Endothelial cell of umbilical vein (primary cell): ENCODE measurements at regions not wholly inside any gene's neighbourhood (a gene's known extent, or its start where the extent isn't known, plus 50 kb on each side); places are given as distances from the start of the nearest gene placed in this dataset.

Source experiments
- BruUV-seq: library from RNA; stranded (reverse); fragments of 400-500 nt; replicated peaks from 2 replicates; lab custom pipeline; 2021; lab: Mats Ljungman, UMichigan
- CTCF ChIA-PET: fragments of 300-600, 350-600 bp; sonication (Branson Sonifier 250); formaldehyde crosslinking; loops from one replicate; lab custom pipeline; 2021; ENCODE audit warnings: antibody characterized with exemption, inconsistent platforms; lab: Charles Lee
- POLR2A ChIA-PET: fragments of 300-600, 350-600 bp; sonication (Branson Sonifier 250); formaldehyde crosslinking; loops from one replicate; lab custom pipeline; 2021; ENCODE audit warnings: antibody characterized with exemption, inconsistent platforms; lab: Charles Lee
- DNase-seq: peaks from one replicate; pipeline ENCODE4 v3.0.0-alpha.2; 2011; ENCODE audit warnings: low read depth, low spot score
- FAIRE-seq: peaks from 2 replicates; lab custom pipeline; 2011; peaks lifted over from hg19 to GRCh38; lab: Jason Lieb, UNC
- H2AFZ ChIP-seq: 2 replicates; pipeline ENCODE4 v1.6.0; 2012; ENCODE audit warnings: low read depth, low read length, control low read depth, inconsistent platforms
- H3K27ac ChIP-seq: 2 replicates; pipeline ENCODE4 v1.5.1; 2011; ENCODE audit warnings: low read depth, mild to moderate bottlenecking, control low read depth, low read length, moderate library complexity; ENCODE audit not compliant: insufficient read depth
- H3K27me3 ChIP-seq, 2 experiments: 2 replicates each; pipeline versions ENCODE4 v1.6.0 to v1.6.1; 2011; ENCODE audit warnings: low read length in 2 of 2, mixed read lengths in 1 of 2; ENCODE audit not compliant: control insufficient read depth in 2 of 2, insufficient read depth in 2 of 2
- H3K36me3 ChIP-seq, 2 experiments: 2 replicates in 1 of 2; 3 replicates in 1 of 2; pipeline ENCODE4 v1.5.1; 2011; ENCODE audit warnings: low read length in 2 of 2, mild to moderate bottlenecking in 1 of 2, moderate library complexity in 1 of 2; ENCODE audit not compliant: control insufficient read depth in 2 of 2, insufficient read depth in 2 of 2; ENCODE audit errors: extremely low read depth in 1 of 2
- H3K4me1 ChIP-seq: 3 replicates; pipeline ENCODE4 v1.5.1; 2011; ENCODE audit warnings: mild to moderate bottlenecking, low read length; ENCODE audit not compliant: control insufficient read depth, insufficient read depth; ENCODE audit errors: extremely low read depth
- H3K4me2 ChIP-seq: 2 replicates; pipeline ENCODE4 v1.6.1; 2011; ENCODE audit warnings: low read length, control low read depth, mixed read lengths; ENCODE audit not compliant: insufficient read depth
- H3K4me3 ChIP-seq, 3 experiments: fragments of 200-600 bp in 1 of 3; sonication (generic), shearing (Covaris generic) in 1 of 3; replicated peaks in 1 of 3; 2 replicates each; pipeline ENCODE4 v1.5.1; 2011 to 2016; ENCODE audit warnings: control low read depth in 3 of 3, low read length in 3 of 3, mild to moderate bottlenecking in 2 of 3, inconsistent platforms in 1 of 3, low read depth in 1 of 3, moderate library complexity in 1 of 3; ENCODE audit not compliant: insufficient read depth in 1 of 3
- H3K79me2 ChIP-seq: 2 replicates; pipeline ENCODE4 v1.6.0; 2012; ENCODE audit warnings: low read length, inconsistent platforms; ENCODE audit not compliant: control insufficient read depth, insufficient read depth
- H3K9ac ChIP-seq: replicated peaks from 2 replicates; pipeline ENCODE3; 2011; ENCODE audit warnings: low read length, control low read depth; ENCODE audit not compliant: insufficient read depth; ENCODE audit errors: extremely low read depth
- H3K9me1 ChIP-seq: replicated peaks from 3 replicates; pipeline ENCODE4 v1.6.0; 2011; ENCODE audit warnings: mild to moderate bottlenecking, low read length; ENCODE audit not compliant: control insufficient read depth, insufficient read depth; ENCODE audit errors: extremely low read depth
- H3K9me3 ChIP-seq: replicated peaks from 2 replicates; pipeline ENCODE4 v1.5.1; 2012; ENCODE audit warnings: low read length, inconsistent platforms; ENCODE audit not compliant: control insufficient read depth, insufficient read depth
- H4K20me1 ChIP-seq: replicated peaks from 2 replicates; pipeline ENCODE3; 2011; ENCODE audit warnings: mild to moderate bottlenecking, low read length; ENCODE audit not compliant: control insufficient read depth, insufficient read depth; ENCODE audit errors: extremely low read depth
- CTCF ChIP-seq, 2 donors: IDR thresholded peaks; 1 replicate in 1 of 2; 2 replicates in 1 of 2; pipeline ENCODE4 v1.5.1; 2011; ENCODE audit warnings: low read length in 2 of 2, mild to moderate bottlenecking in 2 of 2, moderate library complexity in 2 of 2, control low read depth in 1 of 2, inconsistent platforms in 1 of 2, low read depth in 1 of 2; ENCODE audit not compliant: insufficient read depth in 1 of 2; ENCODE audit errors: extremely low read depth in 1 of 2
- EZH2 ChIP-seq: IDR thresholded peaks from 2 replicates; pipeline ENCODE4 v1.6.1; 2012; ENCODE audit warnings: borderline replicate concordance, low read depth, mild to moderate bottlenecking, moderate library complexity, low read length, inconsistent platforms; ENCODE audit not compliant: severe bottlenecking
- FOS ChIP-seq: IDR thresholded peaks from 2 replicates; pipeline ENCODE4 v1.6.1; 2011; ENCODE audit warnings: mild to moderate bottlenecking, low read length, moderate library complexity, borderline replicate concordance; ENCODE audit not compliant: insufficient read depth
- GATA2 ChIP-seq: IDR thresholded peaks from 2 replicates; pipeline ENCODE4 v1.7.0; 2011; ENCODE audit warnings: low read depth, mild to moderate bottlenecking, moderate library complexity, mixed read lengths, low read length; ENCODE audit not compliant: insufficient read length, insufficient read depth
- JUN ChIP-seq: IDR thresholded peaks from 2 replicates; pipeline ENCODE4 v1.6.1; 2011; ENCODE audit warnings: borderline replicate concordance, low read depth; ENCODE audit not compliant: insufficient read length, insufficient read depth
- MAX ChIP-seq: IDR thresholded peaks from 2 replicates; pipeline ENCODE4 v1.6.1; 2011; ENCODE audit not compliant: insufficient read depth, insufficient read length
- MYC ChIP-seq: IDR thresholded peaks from one replicate; pipeline ENCODE4 v1.6.1; 2011; ENCODE audit warnings: mild to moderate bottlenecking, low read depth, low read length
- POLR2A ChIP-seq: IDR thresholded peaks from 2 replicates; pipeline ENCODE4 v1.6.1; 2012; ENCODE audit warnings: low read depth, mild to moderate bottlenecking, control low read depth, low read length
- POLR2AphosphoS5 ChIP-seq: IDR thresholded peaks from 2 replicates; pipeline ENCODE4 v1.6.1; 2012; ENCODE audit warnings: low read depth, mild to moderate bottlenecking, control low read depth, low read length, moderate library complexity; ENCODE audit not compliant: insufficient read depth
- dilution Hi-C: fragments of 300-500 bp; cut with MboI; formaldehyde crosslinking; loops from one replicate; pipeline ENCODE4 v1.15.0; 2019; ENCODE audit warnings: low sequenced_read_pairs; ENCODE audit not compliant: extremely low pct_ligation_motif_present
- intact Hi-C: fragments of 100-400 bp; cut with micrococcal nuclease; formaldehyde crosslinking; loops from one replicate; pipeline ENCODE4 v1.10.0; 2022

GRCh38 chr2:152846697-152847470 lies 128.5 kb downstream of the ARL6IP6 start:
- H4K20me1 ChIP-seq: no peaks in the 10 kb centered on the region
- BruUV-seq: no TSS peak
- TF ChIP-seq MYC (no peak), JUN (no peak), CTCF (IDR thresholded peaks at IDR 0.05; ENCODE audit: extremely low read depth in 1 of 2, insufficient read depth in 1 of 2, low read depth in 1 of 2, low read length in 2 of 2) (no peak), FOS (no peak), MAX (no peak), EZH2 (no peak), POLR2AphosphoS5 (no peak), GATA2 (no peak), POLR2A (no peak)
- H3K36me3 ChIP-seq: no peaks in the 10 kb centered on the region
- no peak overlapping the region for H3K4me2 ChIP-seq
- DNase-seq (no peak), FAIRE-seq (no peak)
- intact Hi-C loops: no loop called here
- H3K27me3 ChIP-seq: no peaks in the 10 kb centered on the region
- dilution Hi-C loops: no loop called here
- no peaks in the 10 kb centered on the region for H3K9me3 ChIP-seq
- no peaks in the 10 kb centered on the region for H3K79me2 ChIP-seq
- H3K27ac ChIP-seq: no peak overlapping the region
- ChIA-PET CTCF (no interaction called here), POLR2A (no interaction called here)
- no peak overlapping the region for H3K9ac ChIP-seq
- no peaks in the 10 kb centered on the region for H3K4me1 ChIP-seq
- H2AFZ ChIP-seq: no peak overlapping the region
- no peaks in the 10 kb centered on the region for H3K9me1 ChIP-seq
- no peak overlapping the region for H3K4me3 ChIP-seq
